ENCODE measurements at regions not wholly inside any gene's neighbourhood (a gene's known extent, or its start where the extent isn't known, plus 50 kb on each side); places are given as distances from the start of the nearest gene placed in this dataset.

DNA sequence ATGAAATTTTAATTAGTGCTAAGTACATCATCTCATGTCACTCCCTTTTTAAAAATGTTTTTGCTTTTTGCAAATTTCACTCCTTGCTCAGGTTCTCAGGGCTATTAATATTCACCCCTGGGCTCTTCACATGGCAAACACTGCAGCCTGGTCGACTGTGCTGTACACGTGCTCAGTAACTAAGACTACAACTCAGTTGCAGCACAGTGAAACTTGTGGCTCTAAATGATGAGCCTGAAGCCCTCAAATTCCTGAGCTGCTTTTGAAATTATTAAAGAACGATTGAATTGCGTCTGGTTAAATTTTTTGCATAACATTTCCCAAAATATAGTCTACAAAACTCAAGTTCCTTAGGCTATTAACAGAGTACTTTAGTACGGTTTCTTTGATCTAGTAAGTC is 159.3 kb upstream of the C2CD4B start:
- Histone ChIP-seq H3K9me3 (ENCODE audit: low read depth, low read length, poor library complexity, severe bottlenecking) (no peaks in the 10 kb centered on the region), H3K27me3 (replicated peaks; ENCODE audit: insufficient read depth, low read depth, low read length, poor library complexity) (no peaks in the 10 kb centered on the region), H3K4me1 (ENCODE audit: insufficient read depth, low read length, poor library complexity, severe bottlenecking) (no peaks in the 10 kb centered on the region), H3K36me3 (ENCODE audit: insufficient read depth, low read length, poor library complexity, severe bottlenecking) (no peaks in the 10 kb centered on the region), H3K27ac (ENCODE audit: low read depth, low read length, poor library complexity, severe bottlenecking) (no peak overlapping the region), H3K4me3 (ENCODE audit: low read depth, low read length, poor library complexity, severe bottlenecking) (no peak overlapping the region)
- ChIA-PET POLR2A (ENCODE audit: low non-redundant PET) (no interaction called here), CTCF (no interaction called here)
- no peak for DNase-seq (ENCODE audit: low spot score)
- no peak for TF ChIP-seq EZH2 (IDR thresholded peaks at IDR 0.05; ENCODE audit: borderline replicate concordance, low read depth, low read length, poor library complexity, severe bottlenecking)
- TF ChIP-seq, protein P1, sequence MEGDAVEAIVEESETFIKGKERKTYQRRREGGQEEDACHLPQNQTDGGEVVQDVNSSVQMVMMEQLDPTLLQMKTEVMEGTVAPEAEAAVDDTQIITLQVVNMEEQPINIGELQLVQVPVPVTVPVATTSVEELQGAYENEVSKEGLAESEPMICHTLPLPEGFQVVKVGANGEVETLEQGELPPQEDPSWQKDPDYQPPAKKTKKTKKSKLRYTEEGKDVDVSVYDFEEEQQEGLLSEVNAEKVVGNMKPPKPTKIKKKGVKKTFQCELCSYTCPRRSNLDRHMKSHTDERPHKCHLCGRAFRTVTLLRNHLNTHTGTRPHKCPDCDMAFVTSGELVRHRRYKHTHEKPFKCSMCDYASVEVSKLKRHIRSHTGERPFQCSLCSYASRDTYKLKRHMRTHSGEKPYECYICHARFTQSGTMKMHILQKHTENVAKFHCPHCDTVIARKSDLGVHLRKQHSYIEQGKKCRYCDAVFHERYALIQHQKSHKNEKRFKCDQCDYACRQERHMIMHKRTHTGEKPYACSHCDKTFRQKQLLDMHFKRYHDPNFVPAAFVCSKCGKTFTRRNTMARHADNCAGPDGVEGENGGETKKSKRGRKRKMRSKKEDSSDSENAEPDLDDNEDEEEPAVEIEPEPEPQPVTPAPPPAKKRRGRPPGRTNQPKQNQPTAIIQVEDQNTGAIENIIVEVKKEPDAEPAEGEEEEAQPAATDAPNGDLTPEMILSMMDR (conservative IDR thresholded peaks at IDR 0.05; ENCODE audit: low read depth, low read length): no peak
- BruUV-seq (replicated peaks): no TSS peak
- intact Hi-C loops (cut with micrococcal nuclease; ENCODE audit: unreplicated experiment): no loop called here

DNA sequence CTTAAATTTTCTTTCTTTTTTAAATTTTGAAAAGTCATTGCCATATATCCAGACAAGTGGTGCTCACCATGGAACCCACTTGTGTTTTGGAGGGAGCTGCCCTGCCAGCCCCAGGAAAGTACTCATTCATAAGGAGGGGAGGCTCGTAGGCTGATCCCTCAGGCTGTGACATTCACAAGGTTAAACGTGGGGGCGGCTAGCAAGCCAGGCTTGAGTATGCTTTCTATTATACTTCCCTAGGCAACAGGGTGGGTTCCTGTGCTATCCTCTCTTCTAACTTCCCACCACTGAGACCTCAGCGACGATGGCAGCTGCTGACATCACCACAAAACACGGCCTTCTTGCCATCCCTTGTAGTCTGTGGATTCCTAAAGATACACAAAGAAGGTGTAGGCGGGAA is 160.5 kb upstream of the C2CD4B start:
- no peak overlapping the region for H3K27ac ChIP-seq (ENCODE audit: low read depth, low read length, poor library complexity, severe bottlenecking)
- H3K4me1 ChIP-seq (ENCODE audit: insufficient read depth, low read length, poor library complexity, severe bottlenecking): no peaks in the 10 kb centered on the region
- CTCF ChIA-PET: no interaction called here
- H3K36me3 ChIP-seq (ENCODE audit: insufficient read depth, low read length, poor library complexity, severe bottlenecking): no peaks in the 10 kb centered on the region
- POLR2A ChIA-PET (ENCODE audit: low non-redundant PET): no interaction called here
- TF ChIP-seq EZH2 (IDR thresholded peaks at IDR 0.05; ENCODE audit: borderline replicate concordance, low read depth, low read length, poor library complexity, severe bottlenecking): no peak
- TF ChIP-seq, protein P1 (conservative IDR thresholded peaks at IDR 0.05; ENCODE audit: low read depth, low read length): no peak
- intact Hi-C loops (cut with micrococcal nuclease; ENCODE audit: unreplicated experiment): no loop called here
- no TSS peak for BruUV-seq (replicated peaks)
- no peak for DNase-seq (ENCODE audit: low spot score)
- H3K27me3 ChIP-seq (replicated peaks; ENCODE audit: insufficient read depth, low read depth, low read length, poor library complexity): no peaks in the 10 kb centered on the region
- H3K9me3 ChIP-seq (ENCODE audit: low read depth, low read length, poor library complexity, severe bottlenecking): no peaks in the 10 kb centered on the region
- no peak overlapping the region for H3K4me3 ChIP-seq (ENCODE audit: low read depth, low read length, poor library complexity, severe bottlenecking)

DNA sequence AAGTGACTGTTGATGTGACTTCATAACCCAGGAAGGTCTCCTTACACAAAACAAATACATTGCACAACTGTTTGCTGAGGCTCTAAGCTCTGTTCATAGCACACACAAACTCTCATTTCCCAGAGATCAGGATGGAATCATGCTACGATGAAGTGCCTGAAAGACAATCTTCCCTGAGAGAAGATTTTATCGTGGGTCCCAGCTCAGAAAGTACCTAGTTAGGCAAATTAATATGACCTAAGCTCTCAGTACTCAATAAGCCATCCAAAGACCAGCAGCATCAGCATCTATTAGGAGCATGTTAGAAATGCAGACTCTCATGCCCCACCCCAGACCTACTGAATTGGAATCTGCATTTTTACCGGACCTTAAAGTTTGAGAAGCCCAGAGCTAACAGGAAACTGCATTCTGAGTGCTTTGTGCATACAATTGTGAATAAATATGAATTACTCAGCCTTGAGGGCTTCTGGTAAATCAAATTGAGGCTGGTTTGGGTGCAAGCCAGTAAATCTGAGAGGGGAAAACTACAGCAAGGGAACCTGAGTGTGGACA is 161.5 kb upstream of the C2CD4B start:
- TF ChIP-seq, protein P1 (conservative IDR thresholded peaks at IDR 0.05; ENCODE audit: low read depth, low read length): no peak
- TF ChIP-seq EZH2 (IDR thresholded peaks at IDR 0.05; ENCODE audit: borderline replicate concordance, low read depth, low read length, poor library complexity, severe bottlenecking): no peak
- no peak overlapping the region for H3K27ac ChIP-seq (ENCODE audit: low read depth, low read length, poor library complexity, severe bottlenecking)
- BruUV-seq (replicated peaks): no TSS peak

More for the DNA sequence above, 161.5 kb upstream of the C2CD4B start:
- intact Hi-C loops (cut with micrococcal nuclease; ENCODE audit: unreplicated experiment): no loop called here
- DNase-seq (ENCODE audit: low spot score): no peak
- no peaks in the 10 kb centered on the region for H3K27me3 ChIP-seq (replicated peaks; ENCODE audit: insufficient read depth, low read depth, low read length, poor library complexity)
- H3K4me3 ChIP-seq (ENCODE audit: low read depth, low read length, poor library complexity, severe bottlenecking): no peak overlapping the region
- H3K9me3 ChIP-seq (ENCODE audit: low read depth, low read length, poor library complexity, severe bottlenecking): no peaks in the 10 kb centered on the region
- CTCF ChIA-PET: no interaction called here
- POLR2A ChIA-PET (ENCODE audit: low non-redundant PET): no interaction called here
- no peaks in the 10 kb centered on the region for H3K36me3 ChIP-seq (ENCODE audit: insufficient read depth, low read length, poor library complexity, severe bottlenecking)
- H3K4me1 ChIP-seq (ENCODE audit: insufficient read depth, low read length, poor library complexity, severe bottlenecking): no peaks in the 10 kb centered on the region

Data from A673 (cell line).